ENCODE measurements at regions not wholly inside any gene's neighbourhood (a gene's known extent, or its start where the extent isn't known, plus 50 kb on each side); places are given as distances from the start of the nearest gene placed in this dataset.

DNA sequence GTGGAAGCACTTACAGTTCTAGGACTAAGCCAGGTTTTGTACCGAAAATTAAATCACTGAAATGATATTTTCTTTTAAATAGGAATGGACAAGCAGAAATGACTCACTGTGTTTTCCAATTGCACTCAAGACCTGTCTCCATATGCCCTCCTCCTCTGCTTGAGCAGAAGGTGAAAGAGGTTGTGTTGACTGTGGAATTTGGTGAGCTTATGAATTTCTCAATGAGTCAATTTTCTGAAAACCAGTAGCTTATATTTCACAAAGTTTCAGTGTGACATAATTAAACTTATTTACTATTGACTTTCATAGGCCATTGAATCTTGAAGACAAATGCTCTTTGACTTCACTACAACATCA is 249.9 kb downstream of the NPR3 start:
- TF ChIP-seq, protein P1, sequence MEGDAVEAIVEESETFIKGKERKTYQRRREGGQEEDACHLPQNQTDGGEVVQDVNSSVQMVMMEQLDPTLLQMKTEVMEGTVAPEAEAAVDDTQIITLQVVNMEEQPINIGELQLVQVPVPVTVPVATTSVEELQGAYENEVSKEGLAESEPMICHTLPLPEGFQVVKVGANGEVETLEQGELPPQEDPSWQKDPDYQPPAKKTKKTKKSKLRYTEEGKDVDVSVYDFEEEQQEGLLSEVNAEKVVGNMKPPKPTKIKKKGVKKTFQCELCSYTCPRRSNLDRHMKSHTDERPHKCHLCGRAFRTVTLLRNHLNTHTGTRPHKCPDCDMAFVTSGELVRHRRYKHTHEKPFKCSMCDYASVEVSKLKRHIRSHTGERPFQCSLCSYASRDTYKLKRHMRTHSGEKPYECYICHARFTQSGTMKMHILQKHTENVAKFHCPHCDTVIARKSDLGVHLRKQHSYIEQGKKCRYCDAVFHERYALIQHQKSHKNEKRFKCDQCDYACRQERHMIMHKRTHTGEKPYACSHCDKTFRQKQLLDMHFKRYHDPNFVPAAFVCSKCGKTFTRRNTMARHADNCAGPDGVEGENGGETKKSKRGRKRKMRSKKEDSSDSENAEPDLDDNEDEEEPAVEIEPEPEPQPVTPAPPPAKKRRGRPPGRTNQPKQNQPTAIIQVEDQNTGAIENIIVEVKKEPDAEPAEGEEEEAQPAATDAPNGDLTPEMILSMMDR (optimal IDR thresholded peaks at IDR 0.05 in 1 of 3, IDR thresholded peaks at IDR 0.05 in 1 of 3, conservative IDR thresholded peaks at IDR 0.05 in 1 of 3; ENCODE audit: extremely low read depth in 1 of 3, insufficient read depth in 2 of 3, low read length in 3 of 3): no peak
- no peak for TF ChIP-seq EZH2 (IDR thresholded peaks at IDR 0.05; ENCODE audit: low read length)
